GM12873 (cell line): ENCODE measurements at regions not wholly inside any gene's neighbourhood (a gene's known extent, or its start where the extent isn't known, plus 50 kb on each side); places are given as distances from the start of the nearest gene placed in this dataset.

ENCODE experiments used
- CTCF ChIP-seq: IDR thresholded peaks from 2 replicates; pipeline ENCODE4 v1.5.1; 2012; ENCODE audit warnings: low read depth, mild to moderate bottlenecking, moderate library complexity, low read length, control low read depth; ENCODE audit not compliant: insufficient read depth; ENCODE audit errors: missing control alignments

GRCh38 chr2:64300066-64300465, 153.9 kb upstream of the LGALSL start:
- TF ChIP-seq CTCF, result no peak

- TF ChIP-seq CTCF, result no peak
Observed at GRCh38 chr2:64303250-64303649, 150.7 kb upstream of the LGALSL start.

- no peak for TF ChIP-seq CTCF
Observed at GRCh38 chr2:64307421-64307820, 146.5 kb upstream of the LGALSL start.

- no peak for TF ChIP-seq CTCF
Observed at GRCh38 chr2:64311191-64311910, 142.6 kb upstream of the LGALSL start.

- no peak for TF ChIP-seq CTCF
Observed at GRCh38 chr2:64311948-64312621, 141.9 kb upstream of the LGALSL start.

GRCh38 chr2:64312622-64313397, 141.2 kb upstream of the LGALSL start:
- TF ChIP-seq CTCF, result no peak

GRCh38 chr2:64313398-64313723, 140.6 kb upstream of the LGALSL start:
- TF ChIP-seq CTCF, result no peak
